ENCODE measurements at regions not wholly inside any gene's neighbourhood (a gene's known extent, or its start where the extent isn't known, plus 50 kb on each side); places are given as distances from the start of the nearest gene placed in this dataset.

DNA sequence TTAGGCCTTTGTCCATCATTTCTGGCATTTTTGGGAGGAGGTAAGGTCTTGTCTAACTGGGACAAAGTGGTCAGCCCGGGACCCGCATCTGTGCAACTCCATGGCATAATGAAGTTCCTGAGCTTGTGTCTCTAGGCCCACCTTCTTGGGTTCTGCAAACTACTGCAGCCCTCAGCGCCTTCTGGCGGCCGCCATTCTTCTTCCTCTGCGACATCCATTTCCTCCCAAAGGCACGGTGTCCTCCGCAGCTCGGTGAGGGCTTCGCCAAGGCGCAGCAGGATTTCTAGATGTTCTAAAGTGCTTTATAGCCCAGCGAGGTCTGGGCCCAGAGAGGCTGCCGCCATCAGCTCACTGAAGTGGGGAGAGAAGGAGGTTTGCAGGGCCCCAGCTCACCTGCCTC lies 134.4 kb upstream of the OR4E1 start:
- TF ChIP-seq CBX5 (IDR thresholded peaks at IDR 0.05; ENCODE audit: low read depth) (no peak), SIX5 (IDR thresholded peaks at IDR 0.05; ENCODE audit: low read depth, low read length, severe bottlenecking) (no peak), MEF2B (IDR thresholded peaks at IDR 0.05; ENCODE audit: partially characterized antibody, poor library complexity, severe bottlenecking) (no peak), BCL11A (IDR thresholded peaks at IDR 0.05; ENCODE audit: low read depth, low read length) (no peak), NR2C1 (IDR thresholded peaks at IDR 0.05) (no peak), JUNB (IDR thresholded peaks at IDR 0.05) (no peak)
- TF ChIP-seq, protein P1, sequence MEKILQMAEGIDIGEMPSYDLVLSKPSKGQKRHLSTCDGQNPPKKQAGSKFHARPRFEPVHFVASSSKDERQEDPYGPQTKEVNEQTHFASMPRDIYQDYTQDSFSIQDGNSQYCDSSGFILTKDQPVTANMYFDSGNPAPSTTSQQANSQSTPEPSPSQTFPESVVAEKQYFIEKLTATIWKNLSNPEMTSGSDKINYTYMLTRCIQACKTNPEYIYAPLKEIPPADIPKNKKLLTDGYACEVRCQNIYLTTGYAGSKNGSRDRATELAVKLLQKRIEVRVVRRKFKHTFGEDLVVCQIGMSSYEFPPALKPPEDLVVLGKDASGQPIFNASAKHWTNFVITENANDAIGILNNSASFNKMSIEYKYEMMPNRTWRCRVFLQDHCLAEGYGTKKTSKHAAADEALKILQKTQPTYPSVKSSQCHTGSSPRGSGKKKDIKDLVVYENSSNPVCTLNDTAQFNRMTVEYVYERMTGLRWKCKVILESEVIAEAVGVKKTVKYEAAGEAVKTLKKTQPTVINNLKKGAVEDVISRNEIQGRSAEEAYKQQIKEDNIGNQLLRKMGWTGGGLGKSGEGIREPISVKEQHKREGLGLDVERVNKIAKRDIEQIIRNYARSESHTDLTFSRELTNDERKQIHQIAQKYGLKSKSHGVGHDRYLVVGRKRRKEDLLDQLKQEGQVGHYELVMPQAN (conservative IDR thresholded peaks at IDR 0.05) = no peak
